HG02852 (cell line): ENCODE measurements at regions not wholly inside any gene's neighbourhood (a gene's known extent, or its start where the extent isn't known, plus 50 kb on each side); places are given as distances from the start of the nearest gene placed in this dataset.

Experiments used
- ATAC-seq: cut with Tn5 transposase; IDR thresholded peaks from one replicate; pipeline ENCODE4 v1.9.1; 2021; ENCODE audit warnings: mild to moderate bottlenecking, moderate library complexity; ENCODE audit not compliant: unreplicated experiment

DNA sequence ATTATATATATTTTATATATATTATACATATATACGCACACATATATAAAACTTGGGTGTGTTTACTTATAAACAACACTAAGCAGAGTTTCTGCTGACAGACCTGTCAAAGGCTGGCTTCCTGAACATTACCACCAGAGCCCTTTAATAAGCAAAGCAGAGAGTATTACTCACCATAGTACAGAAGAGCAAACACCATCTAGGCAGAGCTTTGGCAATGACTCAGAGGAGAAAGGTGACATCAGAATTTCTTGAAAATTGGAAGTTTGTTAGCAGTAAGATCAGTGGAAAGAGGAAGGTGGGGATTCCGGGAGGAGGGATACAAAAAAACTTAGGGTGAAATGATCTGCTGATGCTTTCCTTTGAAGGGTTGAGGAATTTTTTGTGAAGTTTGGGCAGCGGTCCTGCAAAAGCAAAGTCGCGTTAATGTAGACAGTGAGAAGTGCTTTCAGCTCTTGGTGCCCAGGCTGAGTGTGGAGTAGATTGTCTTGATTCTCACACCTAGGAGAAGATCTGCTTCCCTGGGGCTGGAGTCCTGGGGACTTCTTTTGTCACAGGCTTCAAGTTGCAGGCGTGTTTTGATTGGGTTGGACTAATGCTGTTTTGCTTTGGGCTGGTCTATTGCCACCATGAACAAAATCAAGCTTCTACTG lies 109.6 kb upstream of the BACH2 start:
- ATAC-seq, result peak; percentile 68

DNA sequence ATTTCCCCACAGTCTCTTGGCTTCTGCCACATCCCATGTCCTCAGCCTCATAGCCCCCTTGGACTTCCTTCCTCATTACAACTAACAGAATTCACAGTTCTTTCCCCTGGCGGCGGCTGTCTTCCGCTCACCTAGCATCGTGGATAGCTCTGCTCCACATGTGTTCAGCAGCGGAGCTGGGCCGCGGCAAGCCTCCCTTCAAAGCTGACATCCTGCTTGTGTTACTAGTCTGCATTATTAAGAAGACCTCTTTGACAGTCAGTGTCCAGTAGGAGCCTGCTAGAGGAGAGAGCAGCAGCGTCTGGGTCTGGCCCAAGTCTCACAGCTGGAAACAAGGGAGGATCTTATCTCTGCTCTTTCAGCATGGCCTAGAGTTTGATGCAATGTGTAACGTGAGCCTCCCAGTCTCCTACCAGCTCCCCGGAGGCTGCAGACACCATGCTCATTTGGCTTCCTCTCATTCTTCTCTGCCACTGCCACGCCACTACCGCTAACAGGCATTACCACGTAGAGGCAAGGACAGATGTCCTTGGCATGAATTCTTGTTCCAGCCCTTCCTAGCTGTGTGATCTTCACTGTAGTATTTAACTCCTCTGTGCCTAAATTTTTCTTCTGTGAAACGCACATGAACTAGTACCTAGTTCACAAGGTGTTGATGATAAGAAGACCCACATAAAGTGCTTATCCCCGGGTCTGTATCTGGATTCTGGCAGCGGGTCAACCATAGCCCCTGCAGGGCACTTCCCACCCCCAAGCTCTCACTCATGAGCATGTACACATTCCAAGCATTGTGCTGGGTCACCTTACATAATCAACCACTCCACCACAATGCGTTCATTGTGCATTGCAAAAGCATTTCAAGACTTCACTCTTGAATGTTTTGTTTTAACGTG lies 107.1 kb upstream of the BACH2 start:
- ATAC-seq, result no peak

DNA sequence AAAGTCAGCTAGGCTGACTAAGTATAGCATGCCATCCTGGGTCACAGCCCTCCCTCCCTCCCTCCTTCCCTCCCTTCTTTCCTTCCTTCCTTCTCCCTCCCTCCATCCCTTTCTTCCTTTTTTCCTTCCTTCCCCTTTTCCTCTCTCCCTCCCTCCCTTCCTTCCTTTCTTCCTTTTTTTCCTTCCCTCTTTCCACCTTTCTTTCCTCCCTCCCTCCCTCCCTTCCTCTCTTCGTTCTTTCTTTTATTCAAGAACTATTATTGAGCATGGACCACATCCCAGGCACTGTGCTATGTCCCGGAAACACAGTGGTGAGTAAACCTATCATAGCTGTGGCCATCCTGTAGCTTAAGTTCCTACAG lies 106.2 kb upstream of the BACH2 start:
- no peak for ATAC-seq

DNA sequence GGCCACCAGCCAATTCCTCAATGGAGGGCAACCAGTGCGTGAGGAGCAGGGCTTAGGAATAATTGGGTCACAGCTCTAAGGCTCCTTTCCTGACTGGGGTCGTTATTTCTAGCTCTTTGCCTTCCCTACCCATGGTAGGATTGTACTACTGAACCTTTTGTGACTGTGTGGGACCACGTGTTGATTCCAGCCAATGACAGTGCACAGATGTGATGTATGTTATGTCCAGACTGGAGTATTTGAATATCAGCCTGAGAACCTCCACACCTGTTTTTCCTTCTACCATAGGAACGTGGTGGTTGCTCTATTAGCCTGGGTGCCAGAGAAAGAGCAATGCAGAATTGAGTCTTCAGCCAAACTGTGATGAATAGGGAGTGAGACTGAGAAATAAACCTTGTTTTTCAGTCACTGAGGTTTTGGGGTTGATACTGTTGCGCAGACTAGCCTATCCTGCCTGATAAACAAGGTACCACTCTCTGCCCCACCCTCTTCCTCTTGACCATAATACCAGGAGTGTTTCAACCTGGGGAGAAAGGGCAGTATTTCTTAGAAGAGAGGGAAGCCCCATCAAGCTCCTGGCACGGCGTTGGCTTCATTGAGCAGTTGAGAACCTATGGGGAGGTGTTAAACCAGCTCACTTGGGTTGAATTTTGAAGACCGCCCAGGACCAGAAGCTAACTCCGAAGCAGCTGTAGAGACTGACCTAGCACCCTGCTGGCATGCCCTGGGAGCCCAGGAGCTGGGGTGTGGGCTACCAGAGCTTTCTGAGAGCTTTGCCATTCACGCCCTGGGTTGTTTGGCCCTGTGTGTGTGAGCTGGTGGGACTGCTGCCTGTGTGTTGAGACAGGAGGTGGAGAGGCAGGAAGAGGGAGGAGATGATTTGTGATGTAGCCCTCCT lies 105.5 kb upstream of the BACH2 start:
- no peak for ATAC-seq

DNA sequence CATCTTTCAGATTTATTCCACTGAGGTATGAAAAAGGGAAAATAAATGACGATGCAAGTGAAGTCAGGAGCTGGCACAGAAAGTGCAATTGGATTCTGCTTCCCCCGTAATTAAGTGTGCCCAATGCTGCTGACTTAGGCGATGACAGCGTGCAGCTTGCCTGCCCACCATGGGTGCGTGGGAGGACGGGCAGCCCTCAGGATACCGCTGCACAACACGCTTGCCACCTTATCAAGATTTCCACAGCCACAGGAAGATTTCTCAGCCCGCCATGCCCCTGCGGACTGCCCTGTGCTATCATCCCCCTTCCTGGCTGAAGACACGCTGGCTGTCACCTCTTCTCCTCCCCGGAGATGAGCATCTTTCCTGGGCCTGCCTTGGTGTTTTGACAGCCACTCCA lies 103.3 kb upstream of the BACH2 start:
- ATAC-seq, result no peak

DNA sequence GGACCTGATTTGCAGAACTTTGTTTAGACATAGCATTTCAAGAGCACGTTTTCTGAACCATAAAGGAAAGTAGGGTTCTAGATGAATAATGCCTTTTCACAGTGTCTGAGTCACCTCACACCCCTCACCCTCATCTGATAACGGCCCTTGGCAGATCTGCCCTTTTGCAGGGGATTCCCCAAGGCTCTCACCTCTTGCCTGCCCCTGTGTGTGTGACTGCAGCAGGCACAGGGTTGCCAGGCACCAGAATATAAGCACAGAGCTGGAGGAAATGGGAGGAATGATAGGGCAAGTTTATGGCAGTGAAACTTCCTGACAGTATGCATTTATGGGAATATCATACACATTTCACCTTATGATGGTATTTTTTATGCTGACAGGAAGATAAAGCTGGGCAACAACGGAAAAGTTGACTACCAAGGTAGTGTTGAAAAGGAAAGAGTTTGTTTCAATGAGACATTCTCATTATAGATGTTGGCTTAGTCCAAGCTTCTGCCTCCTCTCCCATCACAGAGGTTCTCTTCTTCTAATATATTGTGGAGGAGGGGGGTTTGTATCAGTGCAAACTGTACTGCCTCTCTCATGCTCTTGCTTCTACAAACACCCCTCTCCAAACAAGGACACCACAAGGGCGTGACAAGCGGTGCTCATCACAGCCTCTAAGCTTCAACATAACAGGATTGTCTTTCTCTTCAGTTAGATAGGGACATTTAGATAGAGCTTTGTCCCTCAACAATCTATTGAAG lies 101.5 kb upstream of the BACH2 start:
- peak; percentile 52 for ATAC-seq

DNA sequence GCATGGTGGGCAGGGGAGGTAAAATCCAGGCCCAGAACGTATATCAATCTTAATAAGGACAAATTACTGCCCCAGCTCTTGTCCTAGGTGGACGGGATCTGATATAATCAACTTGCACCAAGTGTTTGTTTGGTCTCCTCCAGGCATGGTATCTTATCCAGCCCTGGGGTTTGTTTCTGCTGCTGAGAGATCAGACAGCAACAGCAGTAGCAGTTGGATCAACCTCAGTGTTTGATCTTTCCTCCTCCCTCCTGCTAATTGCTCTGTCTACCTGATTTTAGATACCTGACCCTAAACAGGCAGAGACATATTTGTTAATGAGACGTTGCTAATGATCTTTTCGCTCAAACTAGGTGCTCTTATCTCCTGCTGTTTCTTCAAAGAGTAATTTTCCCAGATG lies 100.4 kb upstream of the BACH2 start:
- ATAC-seq, result no peak

DNA sequence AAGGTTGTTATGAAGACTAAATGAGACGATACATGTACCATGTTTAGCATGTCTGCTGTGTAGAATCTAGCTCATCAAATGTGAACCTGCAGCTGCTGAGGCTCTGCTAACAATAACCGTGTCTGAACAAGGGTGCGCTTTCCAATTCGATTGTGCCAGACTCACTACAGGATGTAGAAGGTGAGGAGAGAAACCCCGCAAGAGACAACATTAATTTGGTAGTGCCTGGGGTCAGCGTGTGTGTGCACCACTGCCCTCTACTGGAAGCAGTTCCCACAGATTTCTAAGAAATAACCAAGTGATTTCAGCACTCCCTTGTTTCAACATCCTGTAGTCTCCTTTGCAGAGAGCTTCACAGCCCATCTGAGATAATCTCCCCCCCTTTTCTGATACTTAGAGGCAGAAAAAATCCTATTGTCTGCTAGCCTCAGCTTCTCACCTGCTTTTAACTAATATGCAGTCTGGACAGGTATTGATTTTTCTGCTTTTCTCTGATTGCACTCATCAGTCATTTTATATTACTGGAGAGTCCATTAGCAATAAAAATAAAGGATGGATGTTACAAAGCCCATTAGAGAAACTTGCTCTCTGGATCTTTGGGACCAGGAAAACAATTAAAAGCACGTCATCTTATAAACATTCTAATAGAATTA lies 96.7 kb upstream of the BACH2 start:
- no peak for ATAC-seq

DNA sequence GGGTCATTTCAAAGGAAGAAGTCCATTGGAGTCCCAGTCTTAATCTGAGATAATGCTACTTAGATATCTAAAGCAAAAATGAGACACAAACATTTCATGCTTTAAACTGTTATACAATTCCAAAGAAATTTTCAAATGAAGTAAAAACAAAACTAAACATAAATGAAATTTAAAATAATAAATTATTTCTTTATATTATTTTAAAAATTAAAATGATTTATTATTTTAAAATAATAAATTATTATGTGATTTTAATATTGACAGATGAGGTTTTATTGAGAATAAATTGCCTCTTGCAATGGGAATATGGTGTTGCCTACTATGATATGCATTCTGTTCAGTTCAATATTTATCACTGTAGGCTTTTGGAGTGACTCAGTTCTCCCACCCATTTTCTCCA lies 93.7 kb upstream of the BACH2 start:
- no peak for ATAC-seq

DNA sequence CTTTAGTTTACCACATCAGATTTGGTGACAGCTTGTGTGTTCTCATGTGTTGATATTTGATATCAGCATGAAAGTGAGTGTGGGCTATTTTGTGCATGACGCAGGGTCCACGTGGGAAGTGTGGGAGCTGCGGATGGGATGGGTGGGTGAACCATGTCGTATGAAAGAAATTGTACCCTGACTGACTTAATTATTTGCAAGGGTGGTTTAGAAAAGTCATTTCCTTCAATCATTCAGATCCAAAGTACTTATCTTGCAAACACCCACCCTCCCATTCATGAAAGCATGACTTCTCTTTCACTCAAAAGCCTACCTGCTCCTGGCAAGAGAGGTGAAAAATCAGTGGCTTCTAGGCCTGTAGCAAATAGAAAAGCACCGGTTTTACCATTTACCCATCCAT lies 91.8 kb upstream of the BACH2 start:
- ATAC-seq, result no peak

DNA sequence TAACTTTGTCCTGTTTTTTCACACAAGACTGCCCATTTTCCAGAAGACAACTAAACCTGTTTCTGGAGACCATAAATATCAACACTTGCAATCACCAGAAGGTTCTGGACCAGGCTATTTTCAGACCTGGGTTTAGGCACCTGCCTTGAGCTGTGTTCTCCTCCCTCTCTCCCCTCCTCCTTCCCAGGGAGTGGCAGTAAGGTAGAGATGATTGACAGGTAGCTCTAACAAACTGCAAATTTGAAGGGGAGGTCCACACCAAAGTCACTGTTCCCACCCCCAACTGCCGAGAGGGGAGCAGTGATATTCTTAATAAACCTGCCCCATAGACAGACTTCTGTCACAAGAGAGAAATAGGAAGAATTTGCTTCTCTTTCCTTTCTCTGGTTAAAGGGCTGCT lies 91.2 kb upstream of the BACH2 start:
- no peak for ATAC-seq

DNA sequence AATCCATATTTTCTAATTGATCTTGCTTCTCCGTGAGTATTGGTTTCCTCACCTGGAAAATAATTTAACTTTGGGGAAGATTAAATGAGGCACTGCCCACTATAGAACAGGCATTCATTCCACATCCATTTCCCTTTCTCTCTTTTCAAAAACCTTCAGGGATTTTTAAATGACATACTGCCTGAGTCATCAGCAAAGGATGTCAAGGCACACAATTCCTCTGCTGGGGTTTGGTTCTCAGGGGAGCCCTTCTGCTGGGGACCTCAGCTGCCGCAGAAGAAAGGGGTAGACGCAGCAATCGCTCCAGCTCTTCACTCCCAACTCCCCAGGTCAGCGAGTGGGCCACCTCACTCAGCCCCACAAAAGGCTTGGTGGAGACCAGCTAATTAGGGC lies 90.7 kb upstream of the BACH2 start:
- no peak for ATAC-seq

DNA sequence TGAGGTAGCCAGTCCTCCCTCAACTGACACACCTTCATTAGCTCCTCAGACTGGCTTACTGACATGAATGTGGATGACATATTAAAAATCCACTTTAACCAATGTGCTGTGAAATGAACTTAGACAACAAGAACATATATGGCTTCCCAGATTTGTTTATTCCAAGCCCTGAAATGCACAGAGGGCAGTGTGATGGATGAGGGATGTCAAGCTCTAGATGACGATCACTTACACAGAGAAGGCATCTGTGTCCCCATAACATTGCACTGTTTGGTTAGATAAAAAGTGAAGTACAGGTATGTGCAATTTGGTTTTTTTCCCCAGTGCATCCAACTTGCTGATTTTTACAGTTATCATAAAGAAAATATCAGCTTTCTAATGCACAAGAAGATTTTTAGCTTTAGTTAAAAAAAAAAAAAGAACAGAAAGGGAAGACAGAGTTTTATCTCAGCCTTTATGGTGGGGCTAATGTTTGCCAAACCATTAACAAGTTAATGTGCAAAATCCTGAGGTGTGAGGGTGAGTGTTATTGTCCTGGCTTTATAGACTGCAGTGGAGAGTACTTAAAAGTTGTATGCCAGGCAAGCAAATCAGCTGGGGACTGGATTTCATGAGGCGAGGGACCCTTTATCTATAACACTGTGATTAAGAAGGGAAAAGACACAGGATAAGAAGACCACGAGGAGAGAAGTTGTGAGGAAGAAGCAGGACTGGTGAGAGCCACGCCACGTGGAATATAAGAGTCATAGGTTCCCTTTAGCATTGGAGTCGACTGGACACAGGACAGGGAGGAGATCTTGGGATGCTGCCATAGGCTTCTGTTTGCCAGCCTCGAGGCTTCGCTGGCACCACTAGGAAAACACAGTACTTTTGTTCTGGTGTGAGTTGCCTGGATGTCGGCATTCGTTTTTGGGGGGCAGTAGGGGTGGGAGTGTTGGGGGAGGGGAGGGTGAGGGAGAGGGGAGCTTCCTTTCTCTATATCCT lies 90.0 kb upstream of the BACH2 start:
- ATAC-seq, result no peak

DNA sequence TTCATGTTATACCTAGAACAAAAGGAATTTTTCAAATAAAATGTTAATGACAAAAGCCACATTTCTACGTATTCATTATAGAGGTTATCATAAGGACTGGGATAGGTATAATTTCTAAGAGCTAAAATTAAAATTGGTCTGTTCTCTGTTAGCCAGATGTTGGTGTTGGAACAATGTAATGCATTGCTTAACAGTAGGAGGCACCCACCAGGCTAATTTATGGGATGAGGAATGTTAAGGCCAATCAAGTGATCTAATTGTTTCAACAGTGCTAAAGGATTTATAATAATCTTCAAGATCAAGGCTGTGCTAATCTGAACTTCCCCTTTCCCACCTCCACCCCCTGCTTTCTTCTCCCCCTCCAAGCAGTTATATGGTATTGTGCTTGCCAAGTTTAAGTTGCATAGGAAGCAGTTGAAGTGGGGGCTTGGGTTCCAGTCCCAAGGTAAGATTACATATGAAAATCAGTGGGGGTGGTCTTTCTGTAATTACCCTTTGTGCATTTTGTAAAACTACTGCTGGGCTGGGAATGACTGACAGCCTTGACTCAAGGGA lies 89.2 kb upstream of the BACH2 start:
- no peak for ATAC-seq

DNA sequence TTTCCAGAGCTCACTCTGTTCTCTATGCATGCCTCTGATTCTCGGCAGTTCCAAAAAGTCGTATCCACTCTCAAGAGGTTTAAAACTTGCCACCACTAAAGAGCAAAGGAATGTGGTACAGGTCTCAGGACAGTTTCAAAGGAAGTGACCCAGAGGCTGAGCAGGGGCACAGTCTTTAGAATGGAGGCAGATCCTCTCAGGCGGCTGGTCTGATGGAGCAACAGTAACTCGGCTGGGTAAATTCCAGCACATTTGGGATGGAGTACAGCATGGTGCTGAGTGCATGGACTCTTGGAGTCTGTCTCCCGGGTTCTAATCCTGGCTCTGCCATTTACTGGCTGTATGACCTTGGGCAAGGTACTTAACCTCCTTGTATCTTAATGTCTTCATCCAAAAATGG lies 88.1 kb upstream of the BACH2 start:
- ATAC-seq, result no peak

DNA sequence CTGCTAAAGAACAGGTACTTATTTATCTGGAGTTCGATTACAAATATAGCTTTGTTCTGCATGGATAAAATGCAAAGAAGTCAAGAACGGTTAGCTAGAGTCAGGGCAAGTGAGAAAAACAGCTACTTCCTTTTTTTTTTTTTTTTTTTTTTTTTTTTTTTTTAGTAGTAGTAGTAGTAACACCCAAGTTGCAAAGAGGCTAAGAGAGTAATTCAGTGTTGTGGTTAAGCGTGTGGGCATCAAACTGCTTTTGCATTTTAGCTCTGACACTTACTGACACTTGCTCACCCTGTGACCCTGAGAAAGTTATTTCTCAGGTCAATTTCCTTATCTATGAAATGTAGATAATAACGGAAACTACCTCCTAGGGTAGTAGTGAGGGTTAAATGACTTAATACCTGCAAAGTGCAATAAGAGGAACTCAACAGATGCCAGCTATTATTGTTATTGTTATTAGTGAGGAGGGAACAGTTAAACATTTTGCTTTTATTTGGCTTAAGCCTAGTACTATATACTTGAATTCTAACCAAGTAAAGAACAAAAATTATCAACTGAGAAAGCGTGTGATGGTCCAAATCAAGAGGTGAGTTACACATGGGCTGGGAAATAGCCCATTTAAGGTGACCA lies 86.7 kb upstream of the BACH2 start:
- ATAC-seq, result peak; percentile 86

DNA sequence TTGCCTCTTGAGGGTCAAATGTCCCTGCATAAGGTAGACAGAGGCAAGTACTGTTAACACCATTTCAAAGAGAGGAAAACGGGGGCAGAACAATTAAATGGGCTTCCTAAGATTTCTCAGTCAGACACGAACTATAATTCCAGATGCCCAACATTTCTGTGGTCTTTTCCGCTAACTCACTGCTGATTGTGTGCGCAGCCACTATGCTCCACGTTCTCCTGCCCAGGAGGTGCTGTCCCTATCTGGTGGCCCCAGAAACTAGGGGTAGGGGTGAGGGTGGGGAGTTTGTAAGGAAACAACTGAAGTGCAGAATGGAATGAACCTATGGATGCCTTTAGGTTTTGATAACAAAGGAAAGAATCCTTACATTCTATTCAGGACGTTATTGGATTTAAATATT lies 86.1 kb upstream of the BACH2 start:
- ATAC-seq, result no peak

DNA sequence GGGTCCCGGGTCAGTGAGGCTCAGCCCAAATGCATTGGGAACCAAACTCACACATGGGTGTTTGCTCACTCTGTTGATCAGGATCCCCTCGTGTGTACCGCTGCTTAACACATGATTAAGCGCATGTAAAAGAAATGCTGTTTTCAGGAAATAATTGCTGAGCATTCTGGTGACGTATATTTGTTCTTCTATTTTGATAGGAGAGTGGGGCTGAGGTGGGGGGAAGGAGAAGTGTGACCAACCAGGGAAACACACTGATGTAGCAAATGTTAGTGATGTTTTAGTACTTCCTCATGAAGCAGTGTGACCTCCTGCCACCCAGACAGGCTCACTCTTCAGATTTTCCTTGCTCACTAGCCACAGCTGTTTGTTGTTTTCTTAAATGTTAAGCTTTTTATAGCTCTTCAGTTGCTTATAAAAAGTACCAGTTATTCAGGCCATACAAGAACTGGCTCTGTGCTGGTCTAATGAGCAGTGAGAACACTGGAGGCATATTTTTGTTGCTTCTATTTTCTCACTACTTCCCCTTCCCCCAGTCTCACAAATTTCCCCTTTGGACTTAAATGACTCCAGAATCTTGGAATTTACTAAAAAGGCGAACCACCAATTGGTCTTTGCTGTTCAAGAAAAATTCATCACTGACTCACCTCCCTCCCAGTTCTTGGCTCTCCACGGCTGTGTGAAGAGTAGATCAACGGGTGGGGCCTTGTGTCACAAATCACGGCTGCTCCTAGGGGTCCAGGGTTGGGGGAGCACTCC lies 79.2 kb upstream of the BACH2 start:
- no peak for ATAC-seq
